GM12878 (cell line): ENCODE measurements at regions not wholly inside any gene's neighbourhood (a gene's known extent, or its start where the extent isn't known, plus 50 kb on each side); places are given as distances from the start of the nearest gene placed in this dataset.

ENCODE experiments used
- ATAC-seq: fragments of 200-7000 bp; cut with Tn5 transposase; 3 replicates; pipeline ENCODE4 v1.9.1; 2020; ENCODE audit warnings: mild to moderate bottlenecking, moderate library complexity
- BruUV-seq: library from RNA; stranded (reverse); fragments of 400-500 nt; replicated peaks from 2 replicates; lab custom pipeline; 2021; lab: Mats Ljungman, UMichigan
- CTCF ChIA-PET: fragments of 300-600 bp; sonication (Branson Sonifier 250); formaldehyde crosslinking; extraction: SDS; loops from one replicate; lab custom pipeline; 2021; ENCODE audit warnings: inconsistent platforms; lab: Yijun Ruan, JAX
- POLR2A ChIA-PET: fragments of 350-600 bp; formaldehyde crosslinking; extraction: SDS; loops from one replicate; lab custom pipeline; 2021; ENCODE audit warnings: inconsistent platforms; lab: Charles Lee
- RAD21 ChIA-PET: fragments of 300-600 bp; sonication (Branson Sonifier 250); formaldehyde crosslinking; loops from one replicate; lab custom pipeline; 2023; ENCODE audit warnings: antibody characterized with exemption; ENCODE audit not compliant: unreplicated experiment; lab: Charles Lee
- SMC1A ChIA-PET: fragments of 300-600 bp; sonication (Branson Sonifier 250); formaldehyde crosslinking; loops from one replicate; lab custom pipeline; 2023; ENCODE audit not compliant: unreplicated experiment, uncharacterized antibody; lab: Charles Lee
- DNase-seq: peaks from one replicate; pipeline ENCODE4 v3.0.0-alpha.2; 2011; ENCODE audit warnings: low read depth, low spot score
- FAIRE-seq: peaks from 3 replicates; lab custom pipeline; 2011; peaks lifted over from hg19 to GRCh38; lab: Jason Lieb, UNC
- H2AFZ ChIP-seq: 2 replicates; pipeline ENCODE4 v1.6.0; 2011; ENCODE audit warnings: low read depth, low read length, control low read depth; ENCODE audit not compliant: control insufficient read depth
- H3K27ac ChIP-seq: 2 replicates; pipeline ENCODE4 v1.5.1; 2011; ENCODE audit warnings: control low read depth; ENCODE audit not compliant: control insufficient read depth, insufficient read depth
- H3K27me3 ChIP-seq, 2 experiments: replicated peaks in 1 of 2; 2 replicates each; pipeline versions ENCODE4 v1.6.0 to v1.6.1; 2011; ENCODE audit warnings: low read length in 1 of 2; ENCODE audit not compliant: control insufficient read depth in 2 of 2, insufficient read depth in 2 of 2
- H3K36me3 ChIP-seq, 2 experiments: 2 replicates each; pipeline ENCODE4 v1.5.1; 2011; ENCODE audit warnings: low read length in 1 of 2; ENCODE audit not compliant: control insufficient read depth in 2 of 2, insufficient read depth in 2 of 2
- H3K4me1 ChIP-seq: 2 replicates; pipeline ENCODE4 v1.6.1; 2011; ENCODE audit warnings: mild to moderate bottlenecking, low read length, moderate library complexity, mixed read lengths; ENCODE audit not compliant: control insufficient read depth, insufficient read depth
- H3K4me2 ChIP-seq: 2 replicates; pipeline ENCODE4 v1.6.0; 2011; ENCODE audit warnings: control low read depth; ENCODE audit not compliant: control insufficient read depth, insufficient read depth
- H3K4me3 ChIP-seq: fragments of 200-600 bp; sonication (generic); 2 replicates; pipeline ENCODE4 v1.5.1; 2016
- H3K79me2 ChIP-seq: 2 replicates; pipeline ENCODE4 v1.6.0; 2011; ENCODE audit warnings: low read length; ENCODE audit not compliant: control insufficient read depth, insufficient read depth
- H3K9ac ChIP-seq: 2 replicates; pipeline ENCODE4 v1.8.0; 2011; ENCODE audit warnings: low read length, control low read depth, mixed read lengths; ENCODE audit not compliant: control insufficient read depth, insufficient read depth
- H3K9me3 ChIP-seq: replicated peaks from 3 replicates; pipeline ENCODE4 v1.5.1; 2011; ENCODE audit warnings: mild to moderate bottlenecking, low read length; ENCODE audit not compliant: control insufficient read depth, insufficient read depth
- H4K20me1 ChIP-seq: 2 replicates; pipeline ENCODE4 v1.6.0; 2011; ENCODE audit not compliant: control insufficient read depth, insufficient read depth
- EGR1 ChIP-seq, 2 experiments: IDR thresholded peaks; 1 replicate in 1 of 2; 2 replicates in 1 of 2; pipeline ENCODE4 v1.6.1; 2011 to 2012; ENCODE audit warnings: low read depth in 2 of 2, low read length in 2 of 2, borderline replicate concordance in 1 of 2, mild to moderate bottlenecking in 1 of 2, moderate library complexity in 1 of 2
- ESRRA ChIP-seq: IDR thresholded peaks from 2 replicates; pipeline ENCODE4 v1.6.1; 2012; ENCODE audit warnings: mild to moderate bottlenecking, low read length, improper control_type of control experiment
- LARP7 ChIP-seq: fragments of 450-650 bp; IDR thresholded peaks from 2 replicates; pipeline ENCODE4 v1.6.1; 2017; ENCODE audit warnings: mild to moderate bottlenecking
- MTA3 ChIP-seq: IDR thresholded peaks from 2 replicates; pipeline ENCODE4 v1.6.1; 2012; ENCODE audit warnings: low read length, inconsistent platforms, borderline replicate concordance
- POLR2AphosphoS2 ChIP-seq: IDR thresholded peaks from 2 replicates; pipeline ENCODE4 v1.6.1; 2011; ENCODE audit warnings: low read depth, mild to moderate bottlenecking, low read length, improper control_type of control experiment, moderate library complexity
- SIX5 ChIP-seq: IDR thresholded peaks from 2 replicates; pipeline ENCODE4 v1.6.1; 2011; ENCODE audit warnings: mild to moderate bottlenecking, low read depth, low read length, moderate library complexity; ENCODE audit not compliant: severe bottlenecking
- SREBF1 ChIP-seq: IDR thresholded peaks from 2 replicates; pipeline ENCODE4 v1.6.1; 2012; ENCODE audit warnings: mild to moderate bottlenecking, low read length
- TCF7 ChIP-seq: IDR thresholded peaks from 2 replicates; pipeline ENCODE4 v1.6.1; 2014; ENCODE audit warnings: antibody characterized with exemption, borderline replicate concordance
- ZNF274 ChIP-seq: IDR thresholded peaks from one replicate; pipeline ENCODE4 v1.8.0; 2011; ENCODE audit not compliant: insufficient read length, insufficient read depth
- WGBS: methylation state at CpG from one replicate; pipeline ENCODE4 v1.1.6; 2016; ENCODE audit warnings: low lambda C conversion rate; ENCODE audit not compliant: insufficient replicate concordance, insufficient coverage; ENCODE audit errors: missing lambda C conversion rate; 5-methylcytosine and 5-hydroxymethylcytosine counted together
- in situ Hi-C: fragments of 300-500 bp; cut with MboI; formaldehyde crosslinking; loops from 9 replicates; pipeline ENCODE4 v1.14.3; 2018; ENCODE audit warnings: mixed read lengths
- intact Hi-C: fragments of 100-400 bp; cut with micrococcal nuclease; formaldehyde crosslinking; loops from one replicate; pipeline ENCODE4 v1.14.2; 2022; ENCODE audit not compliant: unreplicated experiment
- TF ChIP-seq, protein P1 (sequence below): fragments of 450-650 bp; formaldehyde crosslinking; IDR thresholded peaks from 2 replicates; pipeline ENCODE4 v1.5.0; 2022; ENCODE audit warnings: mild to moderate bottlenecking, missing genetic modification characterization
- TF ChIP-seq, protein P2 (sequence below): fragments of 450-650 bp; IDR thresholded peaks from 2 replicates; pipeline ENCODE4 v1.6.1; 2017; ENCODE audit warnings: mild to moderate bottlenecking, moderate library complexity
- TF ChIP-seq, protein P3 (sequence below): fragments of 450-650 bp; IDR thresholded peaks from 2 replicates; pipeline ENCODE4 v1.6.1; 2017; ENCODE audit warnings: mild to moderate bottlenecking, low read depth, inconsistent platforms; ENCODE audit not compliant: poor library complexity, severe bottlenecking

DNA sequence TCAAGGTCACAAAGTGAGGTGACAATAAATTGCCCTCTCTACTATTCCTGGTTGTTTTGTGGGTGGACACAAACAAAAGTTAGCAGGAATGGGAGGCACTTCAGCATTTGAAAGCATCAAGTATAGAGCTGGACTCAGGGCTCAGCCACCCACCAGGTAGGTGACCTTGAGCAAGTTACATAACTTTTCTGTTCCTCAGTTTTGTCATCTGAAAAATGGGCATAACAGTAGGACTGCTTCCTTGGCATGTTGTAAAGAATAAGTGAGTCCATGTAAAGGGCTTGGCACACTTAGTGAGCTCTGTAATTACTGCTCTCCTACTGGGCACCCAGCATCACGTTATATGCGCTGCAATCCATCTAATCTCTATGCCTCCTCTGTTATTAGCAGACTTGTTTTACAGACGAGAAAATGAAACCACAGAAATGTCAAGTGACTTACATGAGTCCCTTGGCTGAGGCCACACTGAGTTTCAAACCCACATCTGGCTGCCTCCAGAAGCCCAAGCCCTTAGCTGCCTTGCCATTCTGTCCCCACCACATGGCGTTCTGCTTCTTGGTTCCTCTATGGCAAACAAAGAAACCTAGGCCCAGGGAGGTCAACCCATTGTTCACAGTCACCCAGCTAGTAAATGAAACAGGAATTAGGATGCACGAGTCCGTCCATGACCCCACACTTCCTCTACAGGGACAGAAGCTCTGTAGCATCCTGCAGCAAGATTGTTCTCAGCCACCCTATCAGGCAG is 63.2 kb upstream of the SLC24A4 start:
- ATAC-seq (peak; percentile 87), FAIRE-seq (peak; percentile 96), DNase-seq (peak; percentile 95)
- peak overlapping the region; percentile 76 for H2AFZ ChIP-seq
- intact Hi-C loops, result no loop called here
- ChIA-PET SMC1A (interaction anchor here (0.5 to 5.1 kb wide), 20 partner anchors 9 to 523 kb away, joined by 3 to 37 read pairs (median 3); no protein-coding TSS in a partner anchor), RAD21 (interaction anchor here (0.6 to 1.8 kb wide), 9 partner anchors 11 to 356 kb away, joined by 3 to 11 read pairs (median 3); partner anchors contain the start of gene ATXN3), CTCF (interaction anchor here (1.4 to 2.0 kb wide), 5 partner anchors 10 to 318 kb away, joined by 3 to 5 read pairs (median 4); no protein-coding TSS in a partner anchor), POLR2A (interaction anchor here (0.5 to 3.4 kb wide), 4 partner anchors 14 to 511 kb away, joined by 3 to 27 read pairs (median 6); partner anchors contain the start of genes CPSF2 and NDUFB1)
- peak overlapping the region; percentile 56 for H3K4me2 ChIP-seq
- H4K20me1 ChIP-seq, result no peaks in the 10 kb centered on the region
- peak overlapping the region; percentile 50 for H3K9ac ChIP-seq
- H3K36me3 ChIP-seq, result no peaks in the 10 kb centered on the region
- H3K4me3 ChIP-seq, result peak overlapping the region; percentile 20; the same call in 1 of the 2 replicates
- no peaks in the 10 kb centered on the region for H3K9me3 ChIP-seq
- H3K79me2 ChIP-seq, result no peaks in the 10 kb centered on the region
- H3K4me1 ChIP-seq, result peaks cover 34% of the 10 kb centered on the region
- H3K27me3 ChIP-seq, result no peaks in the 10 kb centered on the region; a peak in 1 of 4 replicates
- H3K27ac ChIP-seq, result peak overlapping the region; percentile 87
- in situ Hi-C loops, result no loop called here
- WGBS, result 13% methylated on average over 6 of the region's 6 CpGs
- no TSS peak for BruUV-seq
- TF ChIP-seq, protein P1, sequence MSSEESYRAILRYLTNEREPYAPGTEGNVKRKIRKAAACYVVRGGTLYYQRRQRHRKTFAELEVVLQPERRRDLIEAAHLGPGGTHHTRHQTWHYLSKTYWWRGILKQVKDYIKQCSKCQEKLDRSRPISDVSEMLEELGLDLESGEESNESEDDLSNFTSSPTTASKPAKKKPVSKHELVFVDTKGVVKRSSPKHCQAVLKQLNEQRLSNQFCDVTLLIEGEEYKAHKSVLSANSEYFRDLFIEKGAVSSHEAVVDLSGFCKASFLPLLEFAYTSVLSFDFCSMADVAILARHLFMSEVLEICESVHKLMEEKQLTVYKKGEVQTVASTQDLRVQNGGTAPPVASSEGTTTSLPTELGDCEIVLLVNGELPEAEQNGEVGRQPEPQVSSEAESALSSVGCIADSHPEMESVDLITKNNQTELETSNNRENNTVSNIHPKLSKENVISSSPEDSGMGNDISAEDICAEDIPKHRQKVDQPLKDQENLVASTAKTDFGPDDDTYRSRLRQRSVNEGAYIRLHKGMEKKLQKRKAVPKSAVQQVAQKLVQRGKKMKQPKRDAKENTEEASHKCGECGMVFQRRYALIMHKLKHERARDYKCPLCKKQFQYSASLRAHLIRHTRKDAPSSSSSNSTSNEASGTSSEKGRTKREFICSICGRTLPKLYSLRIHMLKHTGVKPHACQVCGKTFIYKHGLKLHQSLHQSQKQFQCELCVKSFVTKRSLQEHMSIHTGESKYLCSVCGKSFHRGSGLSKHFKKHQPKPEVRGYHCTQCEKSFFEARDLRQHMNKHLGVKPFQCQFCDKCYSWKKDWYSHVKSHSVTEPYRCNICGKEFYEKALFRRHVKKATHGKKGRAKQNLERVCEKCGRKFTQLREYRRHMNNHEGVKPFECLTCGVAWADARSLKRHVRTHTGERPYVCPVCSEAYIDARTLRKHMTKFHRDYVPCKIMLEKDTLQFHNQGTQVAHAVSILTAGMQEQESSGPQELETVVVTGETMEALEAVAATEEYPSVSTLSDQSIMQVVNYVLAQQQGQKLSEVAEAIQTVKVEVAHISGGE (CRISPR knock-in tag), result no peak
- TF ChIP-seq ZNF274 (no peak), POLR2AphosphoS2 (no peak), EGR1 (IDR thresholded peaks at IDR 0.05; ENCODE audit: borderline replicate concordance in 1 of 2, low read depth in 2 of 2, low read length in 2 of 2) (no peak), SIX5 (no peak), LARP7 (0 out of 2 replicates have a peak, but pooled peaks have one; percentile 27), SREBF1 (no peak), ESRRA (peak; percentile 67; the same call in 1 of the 2 replicates), MTA3 (no peak; the same call in 1 of the 2 replicates), TCF7 (no peak)
- TF ChIP-seq, protein P2, sequence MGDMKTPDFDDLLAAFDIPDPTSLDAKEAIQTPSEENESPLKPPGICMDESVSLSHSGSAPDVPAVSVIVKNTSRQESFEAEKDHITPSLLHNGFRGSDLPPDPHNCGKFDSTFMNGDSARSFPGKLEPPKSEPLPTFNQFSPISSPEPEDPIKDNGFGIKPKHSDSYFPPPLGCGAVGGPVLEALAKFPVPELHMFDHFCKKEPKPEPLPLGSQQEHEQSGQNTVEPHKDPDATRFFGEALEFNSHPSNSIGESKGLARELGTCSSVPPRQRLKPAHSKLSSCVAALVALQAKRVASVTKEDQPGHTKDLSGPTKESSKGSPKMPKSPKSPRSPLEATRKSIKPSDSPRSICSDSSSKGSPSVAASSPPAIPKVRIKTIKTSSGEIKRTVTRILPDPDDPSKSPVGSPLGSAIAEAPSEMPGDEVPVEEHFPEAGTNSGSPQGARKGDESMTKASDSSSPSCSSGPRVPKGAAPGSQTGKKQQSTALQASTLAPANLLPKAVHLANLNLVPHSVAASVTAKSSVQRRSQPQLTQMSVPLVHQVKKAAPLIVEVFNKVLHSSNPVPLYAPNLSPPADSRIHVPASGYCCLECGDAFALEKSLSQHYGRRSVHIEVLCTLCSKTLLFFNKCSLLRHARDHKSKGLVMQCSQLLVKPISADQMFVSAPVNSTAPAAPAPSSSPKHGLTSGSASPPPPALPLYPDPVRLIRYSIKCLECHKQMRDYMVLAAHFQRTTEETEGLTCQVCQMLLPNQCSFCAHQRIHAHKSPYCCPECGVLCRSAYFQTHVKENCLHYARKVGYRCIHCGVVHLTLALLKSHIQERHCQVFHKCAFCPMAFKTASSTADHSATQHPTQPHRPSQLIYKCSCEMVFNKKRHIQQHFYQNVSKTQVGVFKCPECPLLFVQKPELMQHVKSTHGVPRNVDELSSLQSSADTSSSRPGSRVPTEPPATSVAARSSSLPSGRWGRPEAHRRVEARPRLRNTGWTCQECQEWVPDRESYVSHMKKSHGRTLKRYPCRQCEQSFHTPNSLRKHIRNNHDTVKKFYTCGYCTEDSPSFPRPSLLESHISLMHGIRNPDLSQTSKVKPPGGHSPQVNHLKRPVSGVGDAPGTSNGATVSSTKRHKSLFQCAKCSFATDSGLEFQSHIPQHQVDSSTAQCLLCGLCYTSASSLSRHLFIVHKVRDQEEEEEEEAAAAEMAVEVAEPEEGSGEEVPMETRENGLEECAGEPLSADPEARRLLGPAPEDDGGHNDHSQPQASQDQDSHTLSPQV, result no peak
- TF ChIP-seq, protein P3, sequence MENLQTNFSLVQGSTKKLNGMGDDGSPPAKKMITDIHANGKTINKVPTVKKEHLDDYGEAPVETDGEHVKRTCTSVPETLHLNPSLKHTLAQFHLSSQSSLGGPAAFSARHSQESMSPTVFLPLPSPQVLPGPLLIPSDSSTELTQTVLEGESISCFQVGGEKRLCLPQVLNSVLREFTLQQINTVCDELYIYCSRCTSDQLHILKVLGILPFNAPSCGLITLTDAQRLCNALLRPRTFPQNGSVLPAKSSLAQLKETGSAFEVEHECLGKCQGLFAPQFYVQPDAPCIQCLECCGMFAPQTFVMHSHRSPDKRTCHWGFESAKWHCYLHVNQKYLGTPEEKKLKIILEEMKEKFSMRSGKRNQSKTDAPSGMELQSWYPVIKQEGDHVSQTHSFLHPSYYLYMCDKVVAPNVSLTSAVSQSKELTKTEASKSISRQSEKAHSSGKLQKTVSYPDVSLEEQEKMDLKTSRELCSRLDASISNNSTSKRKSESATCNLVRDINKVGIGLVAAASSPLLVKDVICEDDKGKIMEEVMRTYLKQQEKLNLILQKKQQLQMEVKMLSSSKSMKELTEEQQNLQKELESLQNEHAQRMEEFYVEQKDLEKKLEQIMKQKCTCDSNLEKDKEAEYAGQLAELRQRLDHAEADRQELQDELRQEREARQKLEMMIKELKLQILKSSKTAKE, result peak; percentile 78
